Smooth muscle cell of the brain vasculature (primary cell): ENCODE measurements at regions not wholly inside any gene's neighbourhood (a gene's known extent, or its start where the extent isn't known, plus 50 kb on each side); places are given as distances from the start of the nearest gene placed in this dataset.

Experiments used
- DNase-seq: peaks from one replicate; pipeline ENCODE4 v3.0.0-alpha.2; 2012; ENCODE audit warnings: low read depth, low spot score

DNA sequence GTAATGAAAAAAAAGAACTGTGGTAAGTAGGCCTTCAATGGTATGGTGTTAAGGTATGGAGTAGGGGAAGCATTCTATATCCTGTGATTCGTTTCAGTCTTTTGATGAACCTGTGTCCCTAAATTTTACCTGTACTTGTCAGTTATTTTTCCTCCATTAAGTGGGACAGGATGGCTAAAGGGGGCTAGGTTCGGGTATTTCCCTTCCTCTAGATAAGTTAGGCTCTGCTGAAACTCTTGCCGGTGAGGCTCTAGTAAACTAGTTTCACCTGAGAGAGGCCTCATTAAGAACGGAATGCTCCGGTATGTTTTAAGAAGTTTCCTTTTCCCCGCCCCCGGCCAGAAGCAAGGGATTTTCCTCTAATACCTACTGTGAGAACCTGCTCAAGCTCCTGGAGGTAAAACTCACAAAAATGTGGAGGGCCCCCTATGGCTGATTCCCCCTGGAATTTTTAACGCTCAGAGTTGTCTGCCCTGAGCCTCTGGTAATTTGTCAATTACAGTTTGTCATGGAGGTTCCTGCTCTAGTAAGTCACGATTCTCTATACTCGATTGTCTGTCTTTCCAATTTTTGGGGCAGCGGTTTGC is 87.7 kb downstream of the MACIR start:
- no peak for DNase-seq

- no peak for DNase-seq
Measured at GRCh38 chr5:103345461-103345860, 86.9 kb downstream of the MACIR start.

DNA sequence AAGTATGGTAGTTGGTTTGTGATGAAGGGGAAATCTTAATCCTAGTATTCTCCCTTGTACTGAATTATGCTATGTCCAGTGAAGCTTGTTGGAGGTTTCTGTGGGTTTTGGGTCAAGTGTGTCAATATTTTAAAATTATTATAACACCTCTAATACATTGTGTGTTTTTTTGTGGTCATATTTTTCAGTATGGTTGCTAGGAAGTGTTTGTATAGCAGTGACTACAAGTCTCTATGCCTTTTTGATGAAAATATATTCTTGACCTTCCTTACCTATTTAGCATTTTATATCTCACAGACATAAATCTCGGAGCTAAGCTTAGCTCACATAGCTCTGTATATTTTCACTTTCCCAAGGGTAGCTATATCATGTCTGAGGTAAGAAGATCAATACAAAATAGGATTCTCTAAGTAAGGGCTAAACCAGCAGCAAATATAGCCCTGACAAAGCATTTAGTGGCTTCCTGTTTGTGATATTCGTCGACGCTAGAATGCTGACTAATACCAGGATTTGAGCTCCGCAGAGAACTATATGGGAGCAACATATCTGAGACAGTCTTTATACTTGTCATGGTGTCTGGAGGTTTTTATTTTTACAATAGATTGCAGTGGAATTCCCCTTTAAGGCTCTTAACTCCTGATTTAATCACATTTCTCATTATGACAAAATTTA is 82.3 kb downstream of the MACIR start:
- DNase-seq = no peak

DNA sequence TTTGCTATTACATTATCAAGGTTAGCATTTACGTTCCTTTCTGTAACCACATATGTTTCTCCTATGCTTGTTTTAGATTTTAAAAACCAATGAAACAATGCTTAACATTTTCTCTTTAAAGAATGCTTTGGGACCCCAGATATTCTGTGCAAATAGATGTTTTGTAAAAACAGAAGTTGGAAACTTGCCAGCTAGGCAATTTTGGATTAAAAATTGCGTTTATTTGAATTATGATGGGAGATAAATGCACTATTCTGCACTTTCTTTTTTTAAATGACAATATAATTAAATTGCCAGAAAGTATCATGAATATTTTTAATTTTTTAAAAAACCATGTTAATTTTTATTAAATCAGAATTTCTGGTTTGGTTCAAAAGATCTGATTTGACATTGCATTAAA is 81.6 kb downstream of the MACIR start:
- no peak for DNase-seq

DNA sequence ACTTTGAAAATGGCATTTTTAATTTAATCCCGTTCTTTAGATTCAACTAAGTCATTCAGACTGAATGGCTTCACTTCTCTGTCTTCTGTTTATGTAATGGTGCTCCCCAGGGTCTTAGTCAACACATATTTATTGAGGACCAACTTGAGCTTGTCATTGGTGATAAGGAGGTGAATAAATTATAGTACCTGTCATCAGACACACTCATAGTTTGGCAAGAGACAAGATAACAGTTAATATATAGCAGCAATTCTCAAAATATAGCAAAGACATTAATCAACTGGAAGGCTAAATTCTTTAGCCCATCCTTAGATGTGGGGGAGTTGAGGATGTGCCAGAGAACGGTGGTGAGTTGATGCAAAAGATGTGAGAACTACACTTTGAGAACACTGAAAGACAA is 78.4 kb downstream of the MACIR start:
- no peak for DNase-seq

DNA sequence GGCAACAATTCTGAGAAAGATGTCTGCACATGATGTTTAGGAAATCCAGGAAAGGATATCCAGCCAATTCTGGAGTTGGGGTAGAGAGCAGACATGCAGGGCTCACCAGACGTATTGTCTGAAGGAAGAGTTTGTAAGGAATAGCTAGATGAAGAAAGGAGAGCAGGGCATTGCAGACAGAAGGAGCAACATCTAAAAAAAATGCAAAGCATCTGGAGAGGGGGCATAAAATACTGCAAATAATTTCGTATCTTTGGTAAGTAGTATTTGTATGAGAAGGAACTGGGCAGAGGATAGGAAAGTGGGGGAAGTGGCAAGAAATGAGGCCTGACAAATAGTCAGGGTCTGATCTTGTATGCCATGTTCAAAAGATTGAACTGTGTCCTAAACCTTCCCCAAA is 74.8 kb downstream of the MACIR start:
- DNase-seq = no peak

- no peak for DNase-seq
Measured at GRCh38 chr5:103330875-103331274, 72.3 kb downstream of the MACIR start.
